Endothelial cell of umbilical vein (primary cell): ENCODE measurements at regions not wholly inside any gene's neighbourhood (a gene's known extent, or its start where the extent isn't known, plus 50 kb on each side); places are given as distances from the start of the nearest gene placed in this dataset.

Experiments
- EZH2 ChIP-seq: IDR thresholded peaks from 2 replicates; pipeline ENCODE4 v1.6.1; 2012; ENCODE audit warnings: borderline replicate concordance, low read depth, mild to moderate bottlenecking, moderate library complexity, low read length, inconsistent platforms; ENCODE audit not compliant: severe bottlenecking
- POLR2A ChIP-seq: IDR thresholded peaks from 2 replicates; pipeline ENCODE4 v1.6.1; 2012; ENCODE audit warnings: low read depth, mild to moderate bottlenecking, control low read depth, low read length
- POLR2AphosphoS5 ChIP-seq: IDR thresholded peaks from 2 replicates; pipeline ENCODE4 v1.6.1; 2012; ENCODE audit warnings: low read depth, mild to moderate bottlenecking, control low read depth, low read length, moderate library complexity; ENCODE audit not compliant: insufficient read depth
- TF ChIP-seq, protein P1 (sequence below), 2 donors: IDR thresholded peaks; 1 replicate in 1 of 2; 2 replicates in 1 of 2; pipeline ENCODE4 v1.5.1; 2011; ENCODE audit warnings: low read length in 2 of 2, mild to moderate bottlenecking in 2 of 2, moderate library complexity in 2 of 2, control low read depth in 1 of 2, inconsistent platforms in 1 of 2, low read depth in 1 of 2; ENCODE audit not compliant: insufficient read depth in 1 of 2; ENCODE audit errors: extremely low read depth in 1 of 2

DNA sequence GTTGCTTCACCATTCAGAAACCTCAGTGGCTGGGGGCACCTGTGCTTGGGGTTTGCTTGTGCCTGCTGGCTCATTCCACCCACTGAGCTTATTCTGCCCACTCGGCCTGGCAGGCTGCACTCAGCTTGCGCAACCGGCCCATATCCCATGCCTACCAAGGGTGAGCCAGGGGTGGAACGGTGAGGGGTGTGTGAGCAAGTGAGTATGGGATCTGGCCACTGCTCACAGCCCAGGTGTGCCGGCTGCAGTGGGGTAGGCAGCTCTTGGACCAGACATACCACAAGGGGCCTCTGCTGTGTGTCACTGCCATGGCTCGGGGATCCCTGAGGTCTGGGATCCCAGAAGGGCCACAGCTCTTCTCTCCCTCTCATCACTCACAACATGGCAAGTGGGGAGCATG is 1000.5 kb upstream of the CRIM1 start:
- TF ChIP-seq, protein P1, sequence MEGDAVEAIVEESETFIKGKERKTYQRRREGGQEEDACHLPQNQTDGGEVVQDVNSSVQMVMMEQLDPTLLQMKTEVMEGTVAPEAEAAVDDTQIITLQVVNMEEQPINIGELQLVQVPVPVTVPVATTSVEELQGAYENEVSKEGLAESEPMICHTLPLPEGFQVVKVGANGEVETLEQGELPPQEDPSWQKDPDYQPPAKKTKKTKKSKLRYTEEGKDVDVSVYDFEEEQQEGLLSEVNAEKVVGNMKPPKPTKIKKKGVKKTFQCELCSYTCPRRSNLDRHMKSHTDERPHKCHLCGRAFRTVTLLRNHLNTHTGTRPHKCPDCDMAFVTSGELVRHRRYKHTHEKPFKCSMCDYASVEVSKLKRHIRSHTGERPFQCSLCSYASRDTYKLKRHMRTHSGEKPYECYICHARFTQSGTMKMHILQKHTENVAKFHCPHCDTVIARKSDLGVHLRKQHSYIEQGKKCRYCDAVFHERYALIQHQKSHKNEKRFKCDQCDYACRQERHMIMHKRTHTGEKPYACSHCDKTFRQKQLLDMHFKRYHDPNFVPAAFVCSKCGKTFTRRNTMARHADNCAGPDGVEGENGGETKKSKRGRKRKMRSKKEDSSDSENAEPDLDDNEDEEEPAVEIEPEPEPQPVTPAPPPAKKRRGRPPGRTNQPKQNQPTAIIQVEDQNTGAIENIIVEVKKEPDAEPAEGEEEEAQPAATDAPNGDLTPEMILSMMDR (IDR thresholded peaks at IDR 0.05; ENCODE audit: extremely low read depth in 1 of 2, insufficient read depth in 1 of 2, low read depth in 1 of 2, low read length in 2 of 2) = no peak
- TF ChIP-seq POLR2AphosphoS5 (no peak), EZH2 (no peak), POLR2A (no peak)
